ENCODE measurements at regions not wholly inside any gene's neighbourhood (a gene's known extent, or its start where the extent isn't known, plus 50 kb on each side); places are given as distances from the start of the nearest gene placed in this dataset.

DNA sequence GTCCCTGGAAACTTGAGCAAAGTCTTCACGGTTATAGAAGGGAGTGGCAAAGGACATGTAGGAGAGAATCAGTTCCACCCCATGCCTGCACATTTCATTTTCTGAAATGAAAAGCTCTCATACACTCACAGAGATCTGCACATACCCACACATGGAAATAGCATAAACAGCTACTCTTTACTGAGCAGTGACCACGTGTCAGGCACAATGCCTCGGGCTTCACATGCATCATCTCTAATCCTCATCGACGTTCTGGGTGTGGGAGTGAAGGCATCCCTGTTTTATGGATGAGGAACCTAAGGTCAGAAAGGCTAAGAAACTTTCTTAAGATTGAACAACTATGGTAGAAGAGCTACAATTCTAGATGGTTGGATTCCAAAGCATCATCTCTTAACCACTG, 198.8 kb downstream of the DAD1 start:
- TF ChIP-seq CTCF (IDR thresholded peaks at IDR 0.05; ENCODE audit: low read depth, low read length) (no peak), EZH2phosphoT487 (IDR thresholded peaks at IDR 0.05; ENCODE audit: low read depth) (no peak)

Measured in OCI-LY3 (cell line).